Fibroblast of lung (primary cell): ENCODE measurements at regions not wholly inside any gene's neighbourhood (a gene's known extent, or its start where the extent isn't known, plus 50 kb on each side); places are given as distances from the start of the nearest gene placed in this dataset.

Source experiments
- EZH2 ChIP-seq: IDR thresholded peaks from 2 replicates; pipeline ENCODE4 v1.5.1; 2012; ENCODE audit warnings: low read length, control low read depth, mild to moderate bottlenecking; ENCODE audit errors: missing control alignments
- TF ChIP-seq, protein P1 (sequence below), 2 donors: IDR thresholded peaks in 1 of 2; conservative IDR thresholded peaks in 1 of 2; 1 replicate in 1 of 2; 2 replicates in 1 of 2; pipeline ENCODE4 v1.5.1; 2011 to 2012; ENCODE audit warnings: low read length in 2 of 2, control low read depth in 1 of 2, inconsistent platforms in 1 of 2, low read depth in 1 of 2, mild to moderate bottlenecking in 1 of 2

DNA sequence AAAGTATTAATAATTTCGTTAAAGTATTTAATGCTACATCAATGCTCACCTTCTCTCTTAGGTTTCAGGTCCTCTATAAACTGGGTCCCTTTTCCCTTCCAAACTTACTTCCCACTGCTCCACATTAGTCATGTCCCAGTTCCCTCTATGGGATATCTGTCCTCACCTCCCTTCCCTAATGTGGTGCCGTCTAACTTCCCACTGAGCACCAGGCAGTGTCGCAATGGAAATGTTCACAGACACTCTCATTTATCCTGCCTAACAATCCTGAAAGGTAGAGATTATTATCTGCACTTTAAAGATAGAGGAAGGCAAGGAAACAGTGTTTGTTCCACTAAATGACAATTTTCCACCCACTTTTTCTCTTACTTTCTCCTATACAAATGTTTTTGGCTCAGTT is 329.7 kb downstream of the CWC27 start:
- TF ChIP-seq, protein P1, sequence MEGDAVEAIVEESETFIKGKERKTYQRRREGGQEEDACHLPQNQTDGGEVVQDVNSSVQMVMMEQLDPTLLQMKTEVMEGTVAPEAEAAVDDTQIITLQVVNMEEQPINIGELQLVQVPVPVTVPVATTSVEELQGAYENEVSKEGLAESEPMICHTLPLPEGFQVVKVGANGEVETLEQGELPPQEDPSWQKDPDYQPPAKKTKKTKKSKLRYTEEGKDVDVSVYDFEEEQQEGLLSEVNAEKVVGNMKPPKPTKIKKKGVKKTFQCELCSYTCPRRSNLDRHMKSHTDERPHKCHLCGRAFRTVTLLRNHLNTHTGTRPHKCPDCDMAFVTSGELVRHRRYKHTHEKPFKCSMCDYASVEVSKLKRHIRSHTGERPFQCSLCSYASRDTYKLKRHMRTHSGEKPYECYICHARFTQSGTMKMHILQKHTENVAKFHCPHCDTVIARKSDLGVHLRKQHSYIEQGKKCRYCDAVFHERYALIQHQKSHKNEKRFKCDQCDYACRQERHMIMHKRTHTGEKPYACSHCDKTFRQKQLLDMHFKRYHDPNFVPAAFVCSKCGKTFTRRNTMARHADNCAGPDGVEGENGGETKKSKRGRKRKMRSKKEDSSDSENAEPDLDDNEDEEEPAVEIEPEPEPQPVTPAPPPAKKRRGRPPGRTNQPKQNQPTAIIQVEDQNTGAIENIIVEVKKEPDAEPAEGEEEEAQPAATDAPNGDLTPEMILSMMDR (conservative IDR thresholded peaks at IDR 0.05 in 1 of 2, IDR thresholded peaks at IDR 0.05 in 1 of 2; ENCODE audit: low read depth in 1 of 2, low read length in 2 of 2): no peak
- TF ChIP-seq EZH2: no peak
